HG02970 (cell line): ENCODE measurements at regions not wholly inside any gene's neighbourhood (a gene's known extent, or its start where the extent isn't known, plus 50 kb on each side); places are given as distances from the start of the nearest gene placed in this dataset.

Source experiments
- ATAC-seq: cut with Tn5 transposase; IDR thresholded peaks from one replicate; pipeline ENCODE4 v1.9.1; 2021; ENCODE audit warnings: mild to moderate bottlenecking, moderate library complexity, moderate number of reproducible peaks; ENCODE audit not compliant: unreplicated experiment, low FRiP score

- ATAC-seq = no peak
These were observed 892.3 kb downstream of the OLFM4 start for GRCh38 chr13:53920916-53921315.

- no peak for ATAC-seq
These were observed 892.9 kb downstream of the OLFM4 start for GRCh38 chr13:53921473-53921872.

GRCh38 chr13:53941588-53942190 is 913.1 kb downstream of the OLFM4 start:
- no peak for ATAC-seq

GRCh38 chr13:53946500-53946899 is 917.9 kb downstream of the OLFM4 start:
- no peak for ATAC-seq

GRCh38 chr13:53953183-53953582 is 924.6 kb downstream of the OLFM4 start:
- ATAC-seq = no peak
